ENCODE measurements at regions not wholly inside any gene's neighbourhood (a gene's known extent, or its start where the extent isn't known, plus 50 kb on each side); places are given as distances from the start of the nearest gene placed in this dataset.

DNA sequence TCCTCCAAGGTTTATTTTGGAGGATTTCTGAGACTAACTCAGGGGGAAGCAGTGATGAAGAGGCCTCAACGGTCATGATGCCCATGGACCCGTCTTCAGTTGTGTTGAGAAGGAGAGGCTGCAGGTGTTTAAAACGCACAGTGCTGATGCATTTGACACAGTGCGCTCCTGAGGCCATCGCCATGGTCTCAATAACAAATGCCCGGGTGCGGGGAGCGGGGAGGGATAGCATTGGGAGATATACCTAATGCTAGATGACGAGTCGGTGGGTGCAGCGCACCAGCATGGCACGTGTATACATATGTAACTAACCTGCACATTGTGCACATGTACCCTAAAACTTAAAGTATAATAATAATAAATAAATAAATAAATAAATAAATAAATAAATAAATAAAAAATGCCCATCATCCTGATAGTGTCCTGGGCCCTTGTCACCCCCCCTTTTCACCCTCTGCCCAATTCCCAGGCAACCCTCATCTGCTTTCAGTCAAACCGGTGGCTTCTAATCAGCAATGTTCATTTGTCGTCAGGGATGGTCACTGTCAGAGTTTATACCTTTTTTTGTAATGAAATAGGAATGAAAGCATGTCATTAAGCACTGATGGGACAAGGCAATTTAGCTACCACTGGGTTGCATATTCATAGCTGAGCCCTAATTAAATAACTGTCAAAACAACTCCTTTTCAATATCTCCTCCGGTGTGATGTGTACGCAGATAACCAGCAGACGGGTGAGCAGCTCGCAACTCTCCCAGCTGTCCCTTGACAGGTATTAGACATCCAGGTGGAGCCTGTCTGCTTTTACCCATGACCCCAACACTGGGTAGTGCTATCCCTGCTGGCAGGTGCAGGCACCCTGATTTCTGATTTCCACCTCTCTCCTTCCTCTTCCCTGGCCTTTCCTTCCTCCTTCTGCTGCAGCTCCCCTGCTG lies 95.9 kb downstream of the KCNF1 start:
- no peak overlapping the region for H3K4me3 ChIP-seq (ENCODE audit: low read length)
- H3K79me2 ChIP-seq (ENCODE audit: control insufficient read depth, low read length) = no peaks in the 10 kb centered on the region
- H3K9me3 ChIP-seq (ENCODE audit: control insufficient read depth, insufficient read depth, low read length) = no peaks in the 10 kb centered on the region
- no peak overlapping the region for H3K27ac ChIP-seq (ENCODE audit: low read depth, low read length)
- H3K27me3 ChIP-seq (ENCODE audit: control insufficient read depth, low read length) = no peaks in the 10 kb centered on the region
- H3K4me1 ChIP-seq (ENCODE audit: control insufficient read depth, low read length) = no peaks in the 10 kb centered on the region
- no peaks in the 10 kb centered on the region for H3K36me3 ChIP-seq (ENCODE audit: control insufficient read depth, low read length)
- TF ChIP-seq EZH2phosphoT487 (IDR thresholded peaks at IDR 0.05; ENCODE audit: borderline replicate concordance, low read length) = no peak
- TF ChIP-seq, protein P1, sequence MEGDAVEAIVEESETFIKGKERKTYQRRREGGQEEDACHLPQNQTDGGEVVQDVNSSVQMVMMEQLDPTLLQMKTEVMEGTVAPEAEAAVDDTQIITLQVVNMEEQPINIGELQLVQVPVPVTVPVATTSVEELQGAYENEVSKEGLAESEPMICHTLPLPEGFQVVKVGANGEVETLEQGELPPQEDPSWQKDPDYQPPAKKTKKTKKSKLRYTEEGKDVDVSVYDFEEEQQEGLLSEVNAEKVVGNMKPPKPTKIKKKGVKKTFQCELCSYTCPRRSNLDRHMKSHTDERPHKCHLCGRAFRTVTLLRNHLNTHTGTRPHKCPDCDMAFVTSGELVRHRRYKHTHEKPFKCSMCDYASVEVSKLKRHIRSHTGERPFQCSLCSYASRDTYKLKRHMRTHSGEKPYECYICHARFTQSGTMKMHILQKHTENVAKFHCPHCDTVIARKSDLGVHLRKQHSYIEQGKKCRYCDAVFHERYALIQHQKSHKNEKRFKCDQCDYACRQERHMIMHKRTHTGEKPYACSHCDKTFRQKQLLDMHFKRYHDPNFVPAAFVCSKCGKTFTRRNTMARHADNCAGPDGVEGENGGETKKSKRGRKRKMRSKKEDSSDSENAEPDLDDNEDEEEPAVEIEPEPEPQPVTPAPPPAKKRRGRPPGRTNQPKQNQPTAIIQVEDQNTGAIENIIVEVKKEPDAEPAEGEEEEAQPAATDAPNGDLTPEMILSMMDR (IDR thresholded peaks at IDR 0.05; ENCODE audit: low read depth, low read length, poor library complexity, severe bottlenecking) = no peak
- H4K20me1 ChIP-seq (ENCODE audit: control insufficient read depth, insufficient read depth, low read depth, low read length) = no peaks in the 10 kb centered on the region
- no peak overlapping the region for H3K4me2 ChIP-seq (ENCODE audit: low read length)
- H3K9me2 ChIP-seq (replicated peaks; ENCODE audit: control insufficient read depth, low read length) = no peaks in the 10 kb centered on the region
- no peaks in the 10 kb centered on the region for H3F3A ChIP-seq (ENCODE audit: control insufficient read depth, insufficient read depth)

DNA sequence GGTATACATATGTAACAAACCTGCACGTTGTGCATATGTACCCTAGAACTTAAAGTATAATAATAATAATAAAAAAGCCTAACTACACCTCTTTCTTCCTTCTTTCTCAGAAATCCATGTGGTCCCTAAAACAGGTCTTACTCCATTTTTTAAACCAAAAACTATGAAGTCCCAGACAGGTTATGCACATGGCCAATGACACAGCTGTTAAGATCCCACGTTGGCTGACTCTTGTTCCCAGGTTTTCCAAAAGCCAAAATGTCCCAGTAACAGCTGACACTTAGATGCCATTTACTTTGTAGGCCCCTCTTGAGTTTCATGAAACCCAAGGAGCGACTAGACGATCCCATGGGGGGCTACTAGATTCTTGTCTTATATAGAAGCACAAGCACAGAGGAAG lies 97.0 kb downstream of the KCNF1 start:
- Histone ChIP-seq H3K9me3 (ENCODE audit: control insufficient read depth, insufficient read depth, low read length) (no peaks in the 10 kb centered on the region), H3K27ac (ENCODE audit: low read depth, low read length) (no peak overlapping the region), H3K4me3 (ENCODE audit: low read length) (no peak overlapping the region), H3K9me2 (replicated peaks; ENCODE audit: control insufficient read depth, low read length) (no peaks in the 10 kb centered on the region), H3K4me1 (ENCODE audit: control insufficient read depth, low read length) (no peaks in the 10 kb centered on the region), H4K20me1 (ENCODE audit: control insufficient read depth, insufficient read depth, low read depth, low read length) (no peaks in the 10 kb centered on the region), H3K36me3 (ENCODE audit: control insufficient read depth, low read length) (no peaks in the 10 kb centered on the region), H3K79me2 (ENCODE audit: control insufficient read depth, low read length) (no peaks in the 10 kb centered on the region), H3F3A (ENCODE audit: control insufficient read depth, insufficient read depth) (no peaks in the 10 kb centered on the region), H3K27me3 (ENCODE audit: control insufficient read depth, low read length) (no peaks in the 10 kb centered on the region), H3K4me2 (ENCODE audit: low read length) (no peak overlapping the region)
- TF ChIP-seq, protein P1 (IDR thresholded peaks at IDR 0.05; ENCODE audit: low read depth, low read length, poor library complexity, severe bottlenecking) = no peak
- TF ChIP-seq EZH2phosphoT487 (IDR thresholded peaks at IDR 0.05; ENCODE audit: borderline replicate concordance, low read length) = no peak

DNA sequence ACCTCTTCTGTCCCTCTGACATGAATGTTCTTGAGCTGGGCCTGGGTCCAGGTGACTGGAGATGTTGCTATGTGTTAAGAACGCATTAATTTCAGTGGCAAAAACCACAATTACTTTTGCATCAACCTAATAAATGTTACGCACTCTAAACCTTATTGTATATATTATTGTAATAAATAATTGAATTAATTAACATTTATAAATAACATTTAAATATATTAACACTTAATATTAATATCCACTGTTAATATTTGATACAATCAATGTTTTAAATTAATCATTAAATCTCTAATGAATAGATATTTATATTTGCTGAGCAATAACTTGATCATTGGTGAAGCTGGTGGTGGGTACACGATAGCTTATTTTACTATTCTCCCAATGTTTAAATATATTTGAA lies 97.4 kb downstream of the KCNF1 start:
- H3K79me2 ChIP-seq (ENCODE audit: control insufficient read depth, low read length) = no peaks in the 10 kb centered on the region

More for the DNA sequence above, 97.4 kb downstream of the KCNF1 start:
- no peaks in the 10 kb centered on the region for H3K4me1 ChIP-seq (ENCODE audit: control insufficient read depth, low read length)
- H3K36me3 ChIP-seq (ENCODE audit: control insufficient read depth, low read length) = no peaks in the 10 kb centered on the region
- H3K27me3 ChIP-seq (ENCODE audit: control insufficient read depth, low read length) = no peaks in the 10 kb centered on the region
- H3K9me2 ChIP-seq (replicated peaks; ENCODE audit: control insufficient read depth, low read length) = no peaks in the 10 kb centered on the region
- no peak for TF ChIP-seq EZH2phosphoT487 (IDR thresholded peaks at IDR 0.05; ENCODE audit: borderline replicate concordance, low read length)
- TF ChIP-seq, protein P1 (IDR thresholded peaks at IDR 0.05; ENCODE audit: low read depth, low read length, poor library complexity, severe bottlenecking) = no peak
- H3K4me2 ChIP-seq (ENCODE audit: low read length) = no peak overlapping the region
- H3K9me3 ChIP-seq (ENCODE audit: control insufficient read depth, insufficient read depth, low read length) = no peaks in the 10 kb centered on the region
- H3K4me3 ChIP-seq (ENCODE audit: low read length) = no peak overlapping the region
- no peaks in the 10 kb centered on the region for H3F3A ChIP-seq (ENCODE audit: control insufficient read depth, insufficient read depth)
- H4K20me1 ChIP-seq (ENCODE audit: control insufficient read depth, insufficient read depth, low read depth, low read length) = no peaks in the 10 kb centered on the region
- H3K27ac ChIP-seq (ENCODE audit: low read depth, low read length) = no peak overlapping the region
